Fibroblast of skin of scalp (primary cell): ENCODE measurements at regions not wholly inside any gene's neighbourhood (a gene's known extent, or its start where the extent isn't known, plus 50 kb on each side); places are given as distances from the start of the nearest gene placed in this dataset.
A peak's percentile ranks its signal among the peaks of the same experiment; 100 is the strongest.

Experiments used
- DNase-seq: peaks from one replicate; pipeline ENCODE4 v3.0.0-alpha.2; 2013

DNA sequence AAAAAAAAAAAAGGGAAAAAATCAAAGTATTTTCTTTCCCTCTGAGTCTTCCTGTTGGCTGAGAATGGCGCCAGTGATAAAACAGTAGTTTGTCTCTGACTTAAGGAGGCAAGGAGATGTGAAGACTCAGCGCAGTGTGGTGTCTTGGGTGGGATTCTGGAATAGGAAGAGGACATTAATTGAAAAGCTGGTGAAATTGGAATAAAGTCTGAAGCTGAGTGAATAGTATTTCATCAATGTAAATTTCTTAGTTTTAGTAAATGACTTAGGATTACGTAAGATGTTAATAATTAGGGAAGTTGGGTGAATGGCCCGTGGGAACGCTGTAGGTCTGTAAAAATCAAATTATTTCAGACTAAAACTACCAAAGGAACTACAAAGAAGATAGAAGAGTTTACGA lies 122.8 kb upstream of the ZNF217 start:
- DNase-seq = no peak

DNA sequence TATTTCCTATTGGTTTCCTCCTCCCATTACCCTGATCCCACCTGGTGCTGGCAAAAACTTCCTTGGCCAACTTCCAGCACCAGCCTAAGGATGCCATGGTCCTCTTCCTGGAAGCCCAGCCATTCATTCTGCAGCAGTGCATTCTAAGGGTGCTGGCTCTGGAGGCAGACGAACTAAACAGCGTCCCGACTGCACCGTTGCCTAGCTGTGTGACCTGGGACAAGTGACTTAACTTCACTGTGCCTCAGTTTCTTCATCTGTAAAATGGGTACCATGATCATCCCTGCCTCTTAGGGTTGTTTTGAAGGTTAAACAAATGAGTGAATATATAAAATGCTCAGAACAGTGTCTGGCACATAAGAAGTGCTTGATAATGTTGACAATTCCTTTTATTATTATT lies 120.9 kb upstream of the ZNF217 start:
- no peak for DNase-seq

DNA sequence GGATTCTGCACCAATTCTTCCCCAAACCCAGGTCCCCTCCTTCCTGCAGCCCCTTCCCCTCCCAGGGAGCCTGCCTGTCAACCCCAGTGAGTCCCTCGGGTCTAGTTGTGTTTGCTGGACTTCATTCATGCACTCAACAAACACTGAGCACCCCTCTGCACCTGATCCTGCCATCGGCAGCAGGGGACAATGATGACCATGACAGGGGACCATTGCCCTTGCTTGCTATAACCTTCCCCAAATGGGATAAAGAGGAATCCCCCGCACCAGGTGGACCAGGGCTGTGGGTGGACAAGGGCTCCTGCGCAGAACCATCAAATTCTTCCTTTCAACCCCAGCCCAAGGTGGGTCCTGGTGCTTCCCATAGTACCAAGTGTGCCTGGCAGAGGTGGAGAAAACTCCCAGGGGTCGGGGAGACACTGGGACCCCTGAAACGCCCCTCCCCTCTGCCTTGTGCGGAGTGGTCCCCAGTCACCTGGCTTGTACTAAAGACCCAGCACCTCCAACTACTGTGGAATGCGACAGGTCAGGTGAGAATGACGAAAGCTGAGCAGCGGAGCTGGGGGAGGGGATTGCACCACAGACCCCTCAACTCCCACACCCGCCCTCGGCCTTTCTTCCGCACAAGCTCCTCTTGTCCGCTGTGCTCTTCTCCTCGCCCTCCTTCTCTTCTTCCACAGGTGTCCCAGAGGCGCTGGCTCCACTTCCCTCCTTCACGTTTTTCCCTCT lies 119.9 kb upstream of the ZNF217 start:
- no peak for DNase-seq

DNA sequence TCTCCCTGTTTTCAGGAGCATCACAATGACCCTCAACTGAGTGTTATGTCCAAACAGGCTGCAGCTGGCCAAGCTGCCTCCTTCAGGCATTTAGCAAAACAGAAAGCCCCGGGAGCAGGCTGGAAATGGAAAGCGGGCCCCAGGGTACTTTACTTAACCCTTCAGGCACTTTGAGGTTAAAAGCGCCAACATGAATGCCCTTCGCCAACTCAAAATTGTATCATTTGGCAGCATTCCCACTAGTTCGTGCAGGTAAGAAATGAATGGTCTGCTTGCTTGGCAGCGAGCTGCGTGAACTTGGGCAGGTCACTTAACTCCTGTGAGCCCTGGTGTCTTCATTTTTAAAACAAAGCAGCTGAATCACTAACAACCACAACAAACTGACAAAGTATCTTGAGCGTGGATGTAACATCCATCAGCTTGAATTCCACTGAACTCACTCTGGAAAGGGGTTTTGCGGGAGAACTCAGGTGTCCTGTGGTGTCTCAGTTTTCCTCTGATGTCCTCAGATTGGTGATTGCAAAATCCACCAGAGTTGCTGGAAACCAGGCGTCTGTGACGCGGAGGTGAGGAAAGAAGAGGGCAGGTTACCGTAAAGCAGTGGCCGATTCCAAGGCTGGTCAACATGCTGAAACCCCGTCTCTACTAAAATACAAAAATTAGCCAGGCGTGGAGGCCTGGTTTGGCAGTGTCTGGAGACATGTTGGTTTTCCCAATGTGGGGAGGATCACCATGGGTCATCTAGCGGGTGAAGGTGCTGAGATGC lies 118.8 kb upstream of the ZNF217 start:
- DNase-seq = no peak

DNA sequence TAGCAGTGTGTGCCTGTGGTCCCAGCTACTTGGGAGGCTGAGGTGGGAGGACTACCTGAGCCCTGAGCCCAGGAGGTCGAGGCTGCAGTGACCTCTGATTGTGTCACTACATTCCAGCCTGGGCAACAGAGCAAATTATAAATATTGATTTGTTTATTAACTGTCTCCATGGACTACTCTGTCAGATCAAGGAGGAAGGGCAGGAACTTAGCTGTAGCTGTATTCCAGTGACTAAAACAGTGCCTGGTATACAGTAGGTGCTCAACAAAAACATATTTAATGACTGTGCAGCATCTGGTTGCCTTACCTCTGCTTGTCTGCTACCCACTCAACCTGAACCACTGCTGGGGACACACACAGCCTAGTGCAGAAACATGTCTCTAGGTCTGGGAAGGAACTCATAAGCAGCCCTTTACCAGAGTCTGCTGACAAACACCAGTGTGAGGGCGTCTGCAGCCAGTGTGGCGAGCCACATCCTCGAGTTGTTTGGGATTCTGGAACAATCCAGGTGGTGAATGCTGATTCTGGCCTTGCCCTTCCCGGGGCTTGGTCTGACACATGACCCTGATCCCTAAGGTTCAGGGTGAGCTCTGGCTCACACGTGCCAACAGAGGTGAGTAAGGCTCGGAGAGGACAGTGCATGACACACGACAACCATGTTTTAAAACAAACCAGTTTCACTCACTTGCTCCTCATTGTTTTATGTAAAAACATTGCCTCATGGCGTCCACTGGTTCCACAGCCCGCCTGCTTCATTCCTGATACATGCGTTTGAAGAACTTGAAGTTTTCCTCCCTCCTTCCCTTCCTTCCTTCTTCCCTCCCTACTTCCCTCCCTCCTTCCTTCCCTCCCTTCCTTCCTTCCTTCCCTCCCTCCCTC lies 117.9 kb upstream of the ZNF217 start:
- no peak for DNase-seq

DNA sequence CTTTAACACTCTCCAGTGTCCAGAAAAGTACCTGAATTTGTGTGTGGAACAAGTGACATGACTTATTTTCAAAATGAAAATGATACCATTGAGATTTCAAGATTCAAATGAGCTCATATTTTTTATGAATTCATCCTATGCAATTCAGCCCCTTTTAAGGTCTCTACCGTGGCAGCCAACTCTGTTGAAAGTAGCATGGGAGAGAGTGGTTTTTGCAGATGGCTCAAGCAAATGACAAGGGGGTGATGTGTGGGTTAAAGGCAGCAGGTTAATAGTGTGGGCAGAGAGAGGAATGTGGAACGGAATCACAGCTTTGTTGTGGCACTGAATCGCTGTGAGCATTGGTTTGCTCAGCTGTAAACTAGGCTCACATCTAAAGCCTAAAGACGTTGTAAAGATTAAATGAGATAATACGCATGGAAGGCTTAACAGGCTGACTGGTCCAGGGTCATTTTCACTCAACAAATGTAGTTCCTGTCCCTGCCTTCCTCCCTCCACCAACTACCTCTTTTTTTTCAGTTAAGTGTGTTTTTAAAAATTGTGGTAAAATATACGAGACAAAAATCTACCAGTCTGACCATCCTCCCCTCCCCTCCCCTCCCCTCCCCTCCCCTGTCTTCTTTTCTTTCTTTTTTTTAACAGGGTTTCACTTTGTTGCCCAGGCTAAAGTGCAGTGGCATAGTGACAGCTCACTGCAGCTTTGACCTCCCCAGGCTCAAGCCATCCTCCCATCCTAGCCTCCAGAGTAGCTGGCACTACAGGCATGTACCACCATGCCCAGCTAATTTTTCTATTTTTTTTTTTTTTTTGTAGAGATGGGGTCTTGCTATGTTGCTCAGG lies 114.7 kb upstream of the ZNF217 start:
- DNase-seq = peak; percentile 47

DNA sequence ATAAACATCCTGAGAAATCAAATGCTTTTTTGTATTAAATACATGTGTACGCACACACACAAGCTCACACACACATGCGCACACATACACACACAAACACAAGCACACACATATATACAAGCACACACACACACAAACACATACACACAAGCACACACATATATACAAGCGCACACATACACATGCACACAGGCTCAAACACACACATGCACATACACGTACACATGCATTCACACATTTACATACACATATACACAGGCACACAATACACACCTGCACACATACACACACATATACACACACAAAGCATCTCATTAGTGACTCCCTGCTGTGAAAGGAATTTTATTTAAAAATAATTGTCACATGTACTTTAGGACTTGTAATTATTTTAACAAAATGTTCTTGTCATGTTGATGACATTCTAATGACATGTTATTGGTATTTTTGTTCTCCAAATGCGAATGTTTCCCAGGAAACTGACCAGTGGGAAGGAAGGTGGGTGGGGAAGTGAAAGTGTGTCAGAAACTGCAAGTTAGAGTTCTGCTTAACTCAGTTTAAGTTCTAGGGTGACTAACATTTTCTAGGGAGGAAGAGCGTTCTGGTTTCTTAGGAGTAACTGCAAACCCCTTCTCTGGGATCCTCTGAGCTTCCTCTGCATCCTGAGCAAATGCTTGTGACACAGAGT lies 113.9 kb upstream of the ZNF217 start:
- peak; percentile 29 for DNase-seq

DNA sequence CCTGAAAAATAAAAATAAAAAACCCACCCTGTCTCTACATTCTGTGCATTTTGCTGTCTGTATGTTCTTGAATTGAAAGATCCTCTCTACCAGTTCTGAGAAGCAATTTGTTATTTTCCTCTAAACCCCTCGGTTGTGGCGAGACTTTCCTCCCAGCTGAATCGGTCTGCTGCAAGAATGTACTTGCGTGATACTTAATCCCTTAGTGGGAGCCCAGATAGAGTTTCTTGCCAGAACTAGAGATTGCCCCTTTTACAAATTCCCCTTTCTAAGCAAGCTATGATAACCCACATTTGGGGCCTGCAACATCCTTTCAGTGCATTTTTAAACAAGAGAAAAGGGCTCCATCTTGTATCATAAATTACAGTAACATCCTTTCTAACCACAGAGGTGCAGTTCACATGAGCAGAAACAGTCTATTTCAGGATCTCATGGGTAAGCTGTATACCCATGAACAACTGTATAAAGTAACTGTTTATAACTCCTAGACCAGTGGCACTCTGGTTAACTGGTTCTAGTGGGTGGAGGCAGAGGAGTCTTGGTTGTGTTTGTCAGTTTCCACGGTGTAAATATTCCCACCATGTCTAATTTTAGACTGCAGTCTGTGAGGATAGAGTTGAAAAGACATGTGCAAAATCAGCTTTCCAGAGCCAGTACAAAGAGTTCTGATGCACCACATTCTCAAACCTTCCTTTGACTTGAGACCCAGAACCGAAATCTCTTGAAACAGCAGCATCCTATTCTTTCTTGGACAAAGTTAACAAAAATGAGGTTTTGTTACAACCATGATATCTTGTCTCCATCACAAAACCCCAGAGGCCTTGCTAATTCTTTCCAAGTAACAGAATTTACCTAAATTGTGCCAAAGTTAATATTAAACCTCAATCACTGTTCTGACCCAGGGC lies 113.1 kb upstream of the ZNF217 start:
- DNase-seq = peak; percentile 86

DNA sequence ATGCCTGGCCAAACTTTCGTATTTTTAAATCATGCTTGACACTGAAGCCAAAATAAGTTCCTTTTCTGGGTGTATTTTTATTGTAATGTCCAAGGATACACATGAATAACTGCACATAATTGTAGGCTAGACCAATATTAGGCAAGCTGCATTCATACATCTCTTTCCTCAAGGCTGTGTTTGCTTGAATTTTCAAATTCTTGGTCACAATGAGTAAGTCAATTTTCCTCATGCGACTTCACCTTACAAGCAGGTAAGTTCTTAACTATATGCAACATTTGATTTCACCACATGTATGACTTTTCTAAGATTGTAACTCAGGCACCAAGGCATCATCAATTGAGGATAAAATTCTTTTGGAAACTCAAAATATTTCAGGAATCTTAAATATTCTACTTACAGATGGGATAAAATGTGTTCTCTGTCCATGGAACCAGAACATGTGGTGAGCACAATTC lies 112.4 kb upstream of the ZNF217 start:
- no peak for DNase-seq

DNA sequence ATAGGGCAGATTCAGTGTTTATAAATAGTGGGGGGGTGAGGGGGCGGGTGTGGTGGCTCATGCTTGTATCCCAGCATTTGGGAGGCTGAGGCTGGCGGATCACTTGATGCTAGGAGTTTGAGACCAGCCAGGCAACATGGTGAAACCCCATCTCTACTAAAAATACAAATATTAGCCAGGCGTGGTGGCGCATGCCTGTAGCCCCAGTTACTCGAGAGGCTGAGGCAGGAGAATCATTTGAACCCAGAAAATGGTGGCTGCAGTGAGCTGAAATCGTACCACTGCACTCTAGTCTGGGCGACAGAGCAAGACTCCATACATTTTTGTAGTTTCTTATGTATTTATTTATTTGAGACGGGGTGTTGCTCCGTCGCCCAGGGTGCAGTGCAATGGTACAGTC lies 109.0 kb upstream of the ZNF217 start:
- DNase-seq = no peak

DNA sequence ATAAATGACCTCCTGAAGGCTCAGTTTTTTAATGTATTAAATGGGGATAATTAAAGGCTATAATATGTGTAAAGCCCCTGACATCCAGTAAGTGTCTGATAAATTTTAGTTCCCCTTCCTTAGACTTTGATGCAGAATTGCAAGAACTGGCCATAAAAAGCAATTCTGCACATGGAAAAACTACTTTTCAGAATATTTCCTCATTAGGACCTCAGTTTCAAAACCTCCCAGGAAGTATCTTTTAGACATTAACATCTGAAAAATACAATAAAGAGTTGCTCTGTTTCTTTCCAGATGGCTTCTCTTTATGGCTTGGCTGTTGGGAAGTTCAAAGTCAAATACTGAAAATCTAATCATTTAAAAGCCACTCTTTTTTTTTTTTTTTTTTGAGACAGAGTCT lies 106.3 kb upstream of the ZNF217 start:
- no peak for DNase-seq

DNA sequence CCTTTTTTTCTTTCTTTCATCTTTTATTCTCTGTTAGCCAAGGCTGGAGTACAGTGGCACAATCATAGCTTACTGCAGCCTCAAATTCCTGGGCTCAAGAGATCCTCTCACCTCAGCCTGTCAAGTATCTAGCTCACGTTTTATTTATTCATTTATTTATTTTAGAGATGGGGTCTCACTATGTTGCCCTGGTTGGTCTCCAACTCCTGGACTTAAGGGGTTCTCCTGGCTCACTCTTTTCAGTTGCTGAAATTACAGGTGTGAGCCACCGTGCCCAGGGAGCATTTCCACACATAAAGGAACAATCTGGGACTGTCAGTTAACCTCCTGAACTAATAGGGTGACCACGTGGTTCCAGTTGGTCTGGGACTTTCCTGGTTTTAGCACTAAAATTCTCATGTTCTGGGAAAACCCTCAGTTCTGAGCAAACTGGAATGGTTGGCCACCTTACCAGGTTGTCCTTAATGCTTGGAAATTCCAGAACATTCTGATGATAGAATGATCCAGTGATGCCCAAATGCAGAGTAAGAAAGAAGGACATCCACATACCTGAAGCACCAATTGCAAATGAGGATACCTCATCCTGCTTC lies 105.5 kb upstream of the ZNF217 start:
- DNase-seq = no peak

DNA sequence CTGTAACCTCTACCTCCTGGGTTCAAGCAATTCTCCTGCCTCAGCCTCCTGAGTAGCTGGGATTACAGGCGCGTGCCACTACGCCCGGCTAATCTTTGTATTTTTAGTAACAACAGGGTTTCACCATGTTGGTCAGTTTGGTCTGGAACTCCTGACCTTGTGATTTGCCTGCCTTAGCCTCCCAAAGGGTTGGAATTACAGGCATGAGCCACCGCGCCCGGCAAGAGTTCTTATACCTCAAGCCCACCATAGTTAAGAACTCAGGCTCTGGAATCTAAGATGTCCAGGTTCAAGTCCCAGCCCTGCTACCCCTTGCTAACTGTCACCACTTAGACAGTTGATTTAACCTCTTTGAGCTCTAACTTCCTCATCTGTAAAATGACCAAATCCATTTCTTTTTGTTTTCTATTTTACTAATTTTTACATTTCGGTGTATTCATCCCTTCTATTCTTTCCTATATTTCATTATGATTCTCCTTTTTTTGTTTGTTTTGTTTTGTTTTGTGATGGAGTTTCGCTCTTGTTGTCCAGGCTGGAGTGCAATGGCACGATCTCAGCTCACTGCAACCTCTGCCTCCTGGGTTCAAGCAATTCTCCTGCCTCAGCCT lies 104.8 kb upstream of the ZNF217 start:
- DNase-seq = no peak

DNA sequence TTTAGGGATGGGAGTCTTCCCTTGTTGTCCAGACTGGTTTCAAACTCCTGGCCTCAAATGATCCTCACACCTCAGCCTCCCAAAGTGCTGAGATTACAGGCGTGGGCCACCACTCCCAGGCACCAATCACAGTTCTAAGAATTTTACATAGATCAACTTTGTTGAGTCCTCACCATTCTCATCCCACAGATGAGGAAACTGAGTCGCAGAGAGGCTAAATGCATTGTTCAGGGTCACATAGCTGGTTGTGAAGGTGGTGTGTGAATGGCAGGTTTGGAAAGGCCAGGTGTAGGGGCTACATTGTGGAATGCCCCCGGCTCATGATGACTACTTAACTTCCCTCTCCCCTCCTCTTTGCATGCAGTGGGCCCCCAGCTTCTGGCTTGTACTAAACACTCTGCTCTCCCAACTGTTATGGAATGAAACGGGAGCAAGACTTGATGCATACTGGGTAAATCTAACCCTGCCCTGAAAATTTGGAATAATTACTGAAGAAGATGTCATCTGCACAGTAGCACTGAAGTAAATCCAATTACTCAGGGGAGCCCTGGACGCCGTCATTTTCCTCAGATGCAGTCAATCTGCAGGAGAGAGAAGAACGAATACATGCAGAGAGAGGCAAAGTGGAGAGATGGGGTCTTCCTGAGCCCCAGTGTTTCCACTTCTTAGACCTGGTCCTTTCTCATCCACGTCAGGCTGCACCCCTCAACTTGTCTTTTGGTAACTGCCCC lies 102.3 kb upstream of the ZNF217 start:
- no peak for DNase-seq

DNA sequence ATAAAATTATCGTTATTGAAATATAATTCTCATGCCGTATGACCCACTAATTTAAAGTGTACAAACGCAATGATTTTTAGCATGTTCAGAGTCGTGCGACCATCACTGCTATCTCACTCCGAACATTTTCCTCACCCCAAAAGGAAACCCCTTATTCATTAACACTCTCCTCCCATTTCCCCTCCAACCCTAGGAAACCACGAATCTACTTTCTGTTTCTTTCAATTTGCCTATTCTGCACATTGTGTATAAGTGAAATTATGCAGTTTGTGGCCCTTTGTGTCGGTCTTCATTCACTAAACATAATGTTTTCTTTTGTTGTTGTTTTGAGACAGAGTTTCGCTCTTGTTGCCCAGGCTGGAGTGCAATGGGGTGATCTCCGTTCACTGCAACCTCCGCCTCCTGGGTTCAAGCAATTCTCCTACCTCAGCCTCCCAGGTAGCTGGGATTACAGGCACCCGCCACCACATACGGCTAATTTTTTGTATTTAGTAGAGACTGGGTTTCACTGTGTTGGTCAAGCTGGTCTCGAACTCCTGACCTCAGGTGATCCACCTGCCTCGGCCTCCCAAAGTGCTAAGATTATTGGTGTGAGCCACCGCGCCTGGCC lies 99.7 kb upstream of the ZNF217 start:
- no peak for DNase-seq

DNA sequence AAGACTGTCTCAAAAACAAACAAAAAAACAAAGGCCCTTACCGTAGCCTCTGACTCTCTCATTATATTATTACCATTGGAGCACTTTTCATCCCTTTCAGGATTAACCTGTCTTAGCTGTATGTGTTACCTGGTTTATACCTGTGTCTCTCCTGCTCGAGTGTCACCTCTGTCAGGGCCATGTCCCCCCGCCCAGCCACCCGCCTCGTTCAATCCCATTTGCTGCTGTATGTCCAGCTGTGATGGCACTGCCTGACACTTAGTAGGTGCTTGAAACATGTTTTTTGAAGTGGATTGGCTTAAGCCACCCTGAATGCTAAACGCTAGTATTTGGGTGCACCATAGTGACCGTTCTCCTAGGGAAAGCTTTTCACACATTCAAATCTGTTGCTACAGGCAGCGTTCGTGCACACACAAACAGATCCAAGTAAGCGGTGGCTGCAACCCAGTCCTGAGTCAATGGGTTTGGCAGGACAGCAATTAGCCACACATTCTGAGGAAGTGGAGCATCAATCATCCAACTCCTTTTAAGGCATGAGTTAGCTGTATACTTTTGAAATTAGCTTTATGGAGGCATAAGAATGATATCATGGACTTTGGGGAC lies 98.9 kb upstream of the ZNF217 start:
- peak; percentile 84 for DNase-seq

DNA sequence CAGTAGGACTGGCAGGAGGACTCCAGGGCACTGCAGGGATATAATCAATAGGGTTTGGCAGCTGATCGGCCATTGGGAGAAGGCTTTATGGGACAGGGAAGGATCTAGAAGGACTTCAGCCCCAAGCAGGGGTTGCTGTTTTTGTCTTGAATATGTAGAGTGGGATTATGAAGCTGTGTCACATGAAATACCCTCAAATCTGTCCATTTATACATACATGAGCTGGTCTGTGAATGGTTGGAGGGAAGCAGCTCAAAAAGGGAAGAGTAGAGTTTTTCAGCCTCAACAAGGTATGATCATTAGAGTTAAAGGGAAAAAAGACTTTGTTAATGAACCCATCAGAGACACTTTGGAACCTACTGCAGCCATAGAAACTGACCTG lies 98.2 kb upstream of the ZNF217 start:
- no peak for DNase-seq
